H1 (cell line): ENCODE measurements at regions not wholly inside any gene's neighbourhood (a gene's known extent, or its start where the extent isn't known, plus 50 kb on each side); places are given as distances from the start of the nearest gene placed in this dataset.

Experiments used
- CTCF ChIA-PET: fragments of 300-600 bp; sonication (Branson Sonifier 250); formaldehyde crosslinking; loops from one replicate; lab custom pipeline; 2021; ENCODE audit not compliant: partially characterized antibody; lab: Charles Lee
- POLR2A ChIA-PET: fragments of 300-600 bp; sonication (Branson Sonifier 250); formaldehyde crosslinking; loops from one replicate; lab custom pipeline; 2021; ENCODE audit warnings: inconsistent platforms; ENCODE audit not compliant: partially characterized antibody; lab: Charles Lee
- DNase-seq, 2 experiments: peaks; one replicate each; pipeline versions ENCODE4 v3.0.0 to v3.0.0-alpha.2; 2010 to 2022; ENCODE audit warnings: low spot score in 2 of 2, low read depth in 1 of 2, mixed read lengths in 1 of 2
- FAIRE-seq: peaks from 2 replicates; lab custom pipeline; 2011; peaks lifted over from hg19 to GRCh38; lab: Jason Lieb, UNC
- H2AFZ ChIP-seq: 2 replicates; pipeline ENCODE4 v1.8.1; 2012; ENCODE audit warnings: low read length, inconsistent platforms
- H2AK5ac ChIP-seq: 2 replicates; pipeline ENCODE4 v1.6.1; 2013; ENCODE audit warnings: low read depth, low read length
- H2BK120ac ChIP-seq: replicated peaks from 2 replicates; pipeline ENCODE3; 2013; ENCODE audit warnings: low read depth, low read length, inconsistent platforms
- H2BK12ac ChIP-seq: 2 replicates; pipeline ENCODE4 v1.6.1; 2013; ENCODE audit warnings: low read depth, low read length
- H2BK15ac ChIP-seq: 2 replicates; pipeline ENCODE4 v1.6.1; 2013; ENCODE audit warnings: low read length
- H2BK20ac ChIP-seq: 2 replicates; pipeline ENCODE4 v1.6.1; 2013; ENCODE audit warnings: low read length
- H2BK5ac ChIP-seq: 2 replicates; pipeline ENCODE4 v1.6.1; 2013; ENCODE audit warnings: low read depth, low read length
- H3K14ac ChIP-seq: 2 replicates; pipeline ENCODE4 v1.6.1; 2013; ENCODE audit warnings: inconsistent platforms; ENCODE audit not compliant: insufficient read length
- H3K18ac ChIP-seq: 2 replicates; pipeline ENCODE4 v1.6.1; 2013; ENCODE audit warnings: low read length; ENCODE audit errors: extremely low read depth
- H3K23ac ChIP-seq: 2 replicates; pipeline ENCODE4 v1.6.1; 2013; ENCODE audit warnings: inconsistent platforms; ENCODE audit not compliant: insufficient read length
- H3K23me2 ChIP-seq: 2 replicates; pipeline ENCODE4 v1.6.1; 2013; ENCODE audit warnings: low read depth, low read length
- H3K27ac ChIP-seq: 2 replicates; pipeline ENCODE4 v1.6.1; 2011; ENCODE audit warnings: low read depth, low read length, inconsistent platforms
- H3K27me3 ChIP-seq, 4 experiments: replicated peaks in 1 of 4; 1 replicate in 1 of 4; 2 replicates in 3 of 4; pipeline versions ENCODE4 v1.6.1 to v1.8.1; 2011 to 2013; ENCODE audit warnings: low read length in 3 of 4, mild to moderate bottlenecking in 3 of 4, inconsistent platforms in 2 of 4, mixed read lengths in 2 of 4, moderate library complexity in 1 of 4; ENCODE audit not compliant: control insufficient read depth in 3 of 4, insufficient read depth in 3 of 4; ENCODE audit errors: extremely low read depth in 1 of 4
- H3K36me3 ChIP-seq, 4 experiments: 2 replicates each; pipeline versions ENCODE4 v1.6.1 to v1.8.1; 2011 to 2013; ENCODE audit warnings: mild to moderate bottlenecking in 4 of 4, low read length in 3 of 4, moderate library complexity in 2 of 4, control low read depth in 1 of 4, inconsistent platforms in 1 of 4; ENCODE audit not compliant: insufficient read depth in 4 of 4, control insufficient read depth in 2 of 4
- H3K4ac ChIP-seq: replicated peaks from 2 replicates; pipeline ENCODE3; 2013; ENCODE audit warnings: low read length, low read depth, mixed read lengths, inconsistent platforms; ENCODE audit not compliant: insufficient read length
- H3K4me1 ChIP-seq, 4 experiments: replicated peaks in 1 of 4; 1 replicate in 1 of 4; 2 replicates in 3 of 4; pipeline versions ENCODE4 v1.6.1 to v1.8.1; 2011 to 2013; ENCODE audit warnings: low read length in 3 of 4, inconsistent platforms in 2 of 4, mixed read lengths in 1 of 4; ENCODE audit not compliant: insufficient read depth in 4 of 4, control insufficient read depth in 3 of 4
- H3K4me2 ChIP-seq, 2 experiments: 2 replicates each; pipeline versions ENCODE4 v1.6.1 to v1.8.1; 2011 to 2013; ENCODE audit warnings: low read depth in 2 of 2, low read length in 2 of 2, control low read depth in 1 of 2, inconsistent platforms in 1 of 2, mild to moderate bottlenecking in 1 of 2; ENCODE audit not compliant: insufficient read depth in 1 of 2
- H3K4me3 ChIP-seq, 4 experiments: fragments of 200-600, 300-600 bp in 1 of 4; sonication (generic), shearing (Covaris generic), sonication (Bioruptor Twin) in 1 of 4; 2 replicates each; pipeline versions ENCODE4 v1.5.1 to v1.8.1; 2011 to 2016; ENCODE audit warnings: low read length in 4 of 4, low read depth in 3 of 4, control low read depth in 2 of 4, inconsistent platforms in 2 of 4, mild to moderate bottlenecking in 2 of 4, mixed read lengths in 1 of 4, moderate library complexity in 1 of 4; ENCODE audit not compliant: insufficient read depth in 2 of 4; ENCODE audit errors: extremely low read depth in 1 of 4
- H3K56ac ChIP-seq: replicated peaks from 2 replicates; pipeline ENCODE3; 2013; ENCODE audit warnings: low read depth, mild to moderate bottlenecking, mixed read lengths, low read length, inconsistent platforms; ENCODE audit not compliant: insufficient read length
- H3K79me1 ChIP-seq: 2 replicates; pipeline ENCODE4 v1.6.1; 2013; ENCODE audit warnings: low read depth, low read length, control low read depth
- H3K79me2 ChIP-seq, 2 experiments: 2 replicates each; pipeline versions ENCODE4 v1.6.1 to v1.8.1; 2012 to 2013; ENCODE audit warnings: low read length in 2 of 2, mild to moderate bottlenecking in 2 of 2, inconsistent platforms in 1 of 2; ENCODE audit not compliant: insufficient read depth in 2 of 2, control insufficient read depth in 1 of 2
- H3K9ac ChIP-seq, 4 experiments: replicated peaks in 1 of 4; 1 replicate in 1 of 4; 2 replicates in 3 of 4; pipeline versions ENCODE4 v1.6.1 to v1.8.1; 2011 to 2013; ENCODE audit warnings: low read depth in 3 of 4, low read length in 3 of 4, control low read depth in 2 of 4, mild to moderate bottlenecking in 2 of 4, moderate library complexity in 2 of 4, inconsistent platforms in 1 of 4; ENCODE audit errors: extremely low read depth in 1 of 4
- H3K9me3 ChIP-seq, 2 experiments: 2 replicates each; pipeline versions ENCODE4 v1.6.1 to v1.8.1; 2012 to 2013; ENCODE audit warnings: mild to moderate bottlenecking in 2 of 2, moderate library complexity in 2 of 2, control low read depth in 1 of 2, inconsistent platforms in 1 of 2, low read depth in 1 of 2, low read length in 1 of 2, mixed read lengths in 1 of 2; ENCODE audit not compliant: insufficient read depth in 2 of 2
- H4K20me1 ChIP-seq, 2 experiments: replicated peaks in 1 of 2; 2 replicates each; pipeline versions ENCODE3 to v1.8.1; 2011 to 2013; ENCODE audit warnings: inconsistent platforms in 2 of 2, low read length in 2 of 2, mild to moderate bottlenecking in 1 of 2; ENCODE audit not compliant: insufficient read depth in 2 of 2, control insufficient read depth in 1 of 2
- H4K5ac ChIP-seq: 2 replicates; pipeline ENCODE4 v1.6.1; 2013; ENCODE audit warnings: low read length, low read depth, mixed read lengths, inconsistent platforms; ENCODE audit not compliant: insufficient read length
- H4K8ac ChIP-seq: 2 replicates; pipeline ENCODE4 v1.8.0; 2013; ENCODE audit warnings: mild to moderate bottlenecking, moderate library complexity, low read length, inconsistent platforms; ENCODE audit not compliant: insufficient read depth; ENCODE audit errors: extremely low read depth
- H4K91ac ChIP-seq: replicated peaks from 2 replicates; pipeline ENCODE3; 2013; ENCODE audit warnings: low read length, mixed read lengths, inconsistent platforms; ENCODE audit not compliant: insufficient read length
- ASH2L ChIP-seq: fragments of 200-600, 300-600 bp; sonication (generic); IDR thresholded peaks from one replicate; pipeline ENCODE4 v1.7.1; 2017; ENCODE audit warnings: low read length
- BCL11A ChIP-seq, 2 experiments: IDR thresholded peaks; one replicate each; pipeline ENCODE4 v1.6.1; 2011; ENCODE audit warnings: low read depth in 2 of 2, low read length in 2 of 2, mild to moderate bottlenecking in 2 of 2
- BRCA1 ChIP-seq: IDR thresholded peaks from 2 replicates; pipeline ENCODE4 v1.6.1; 2012; ENCODE audit warnings: low read depth, low read length, improper control_type of control experiment
- CBX8 ChIP-seq: fragments of 300-800, 300-1000 bp; sonication (generic); IDR thresholded peaks from 2 replicates; pipeline ENCODE4 v1.7.1; 2016; ENCODE audit warnings: low read depth, low read length, borderline replicate concordance
- CREB1 ChIP-seq: IDR thresholded peaks from 2 replicates; pipeline ENCODE4 v1.6.1; 2012; ENCODE audit warnings: inconsistent platforms
- HDAC2 ChIP-seq, 2 experiments: fragments of 300-600 bp in 1 of 2; sonication (generic) in 1 of 2; IDR thresholded peaks; 2 replicates each; pipeline ENCODE4 v1.6.1; 2011 to 2012; ENCODE audit warnings: low read depth in 2 of 2, low read length in 2 of 2, mild to moderate bottlenecking in 2 of 2, moderate library complexity in 2 of 2, borderline replicate concordance in 1 of 2, inconsistent platforms in 1 of 2
- HDAC6 ChIP-seq: IDR thresholded peaks from one replicate; pipeline ENCODE4 v1.7.1; 2012; ENCODE audit warnings: low read depth, mild to moderate bottlenecking, inconsistent platforms, low read length, moderate library complexity
- JUN ChIP-seq: IDR thresholded peaks from 2 replicates; pipeline ENCODE4 v1.6.1; 2011; ENCODE audit warnings: low read depth, mild to moderate bottlenecking, improper control_type of control experiment, low read length
- JUND ChIP-seq: IDR thresholded peaks from 2 replicates; pipeline ENCODE4 v1.6.1; 2011; ENCODE audit warnings: mild to moderate bottlenecking, improper control_type of control experiment, low read length
- POLR2A ChIP-seq, 2 experiments: IDR thresholded peaks; 1 replicate in 1 of 2; 2 replicates in 1 of 2; pipeline ENCODE4 v1.6.1; 2011; ENCODE audit warnings: low read depth in 2 of 2, low read length in 2 of 2, mild to moderate bottlenecking in 2 of 2; ENCODE audit errors: control extremely low read depth in 1 of 2
- POU5F1 ChIP-seq: IDR thresholded peaks from 2 replicates; pipeline ENCODE4 v1.6.1; 2011; ENCODE audit warnings: low read depth, mild to moderate bottlenecking, low read length, moderate library complexity
- SAP30 ChIP-seq: fragments of 300-600 bp; sonication (generic); IDR thresholded peaks from 2 replicates; pipeline ENCODE4 v1.7.1; 2012; ENCODE audit warnings: low read length, moderate library complexity, mild to moderate bottlenecking, inconsistent platforms; ENCODE audit not compliant: insufficient read depth, insufficient replicate concordance
- SP1 ChIP-seq: IDR thresholded peaks from 2 replicates; pipeline ENCODE4 v1.6.1; 2011; ENCODE audit warnings: low read depth, low read length
- TBP ChIP-seq: IDR thresholded peaks from 2 replicates; pipeline ENCODE4 v1.6.1; 2011; ENCODE audit warnings: low read depth, low read length, improper control_type of control experiment
- TEAD4 ChIP-seq: IDR thresholded peaks from 2 replicates; pipeline ENCODE4 v1.6.1; 2012; ENCODE audit warnings: low read depth, low read length, inconsistent platforms, mixed read lengths
- YY1 ChIP-seq: IDR thresholded peaks from 2 replicates; pipeline ENCODE4 v1.6.1; 2011; ENCODE audit warnings: low read depth, mild to moderate bottlenecking, low read length
- ZNF274 ChIP-seq: IDR thresholded peaks from 2 replicates; pipeline ENCODE4 v1.7.0; 2012; ENCODE audit warnings: low read length, borderline replicate concordance; ENCODE audit errors: extremely low read depth
- WGBS, 2 experiments: shearing (Covaris generic) in 1 of 2; methylation state at CpG; one replicate each; pipeline versions ENCODE4 v1.1.6 to v1.1.7; 2013 to 2015; ENCODE audit warnings: low lambda C conversion rate in 2 of 2, mixed read lengths in 2 of 2, inconsistent platforms in 1 of 2, low coverage in 1 of 2, missing lambda C conversion rate in 1 of 2; ENCODE audit not compliant: insufficient replicate concordance in 2 of 2, insufficient coverage in 1 of 2, insufficient read length in 1 of 2; ENCODE audit errors: extremely low coverage in 1 of 2, missing lambda C conversion rate in 1 of 2; 5-methylcytosine and 5-hydroxymethylcytosine counted together

- Histone ChIP-seq H4K8ac (peak overlapping the region; percentile 69; the same call in 1 of the 2 replicates), H3K4ac (no peak overlapping the region), H3K4me2 (no peak overlapping the region), H3K4me1 (peaks cover 0 to 2% (median under 1%) of the 10 kb centered on the region in 4 experiments; a peak in 1 of 7 replicates), H3K23me2 (no peaks in the 10 kb centered on the region), H3K9me3 (no peaks in the 10 kb centered on the region), H2BK5ac (no peak overlapping the region), H2BK12ac (no peak overlapping the region), H3K23ac (no peak overlapping the region), H2BK120ac (no peak overlapping the region), H4K20me1 (no peaks in the 10 kb centered on the region), H3K36me3 (no peaks in the 10 kb centered on the region), H3K14ac (no peak overlapping the region), H4K5ac (no peak overlapping the region), H3K9ac (no peak overlapping the region), H3K79me1 (no peaks in the 10 kb centered on the region), H2BK20ac (no peak overlapping the region), H3K79me2 (no peaks in the 10 kb centered on the region), H2AFZ (no peak overlapping the region), H2BK15ac (no peak overlapping the region), H3K18ac (no peak overlapping the region), H3K27me3 (no peaks in the 10 kb centered on the region), H4K91ac (no peak overlapping the region), H3K56ac (no peak overlapping the region), H2AK5ac (no peak overlapping the region), H3K4me3 (no peak overlapping the region), H3K27ac (no peak overlapping the region)
- ChIA-PET CTCF (interaction anchor here (1.1 to 1.5 kb wide), 3 partner anchors 28 to 46 kb away, joined by 3 to 5 read pairs (median 3); no protein-coding TSS in a partner anchor), POLR2A (interaction anchor here (0.7 to 1.3 kb wide), 2 partner anchors 8 to 10 kb away, joined by 3 to 4 read pairs; no protein-coding TSS in a partner anchor)
- 91% methylated on average over 6 of the region's 6 CpGs; no CpG with 5 or more reads in 1 of the 2 experiments for WGBS, 2 experiments
- no peak for DNase-seq
- FAIRE-seq, result no peak
- TF ChIP-seq TBP (no peak), SAP30 (no peak), BRCA1 (no peak), POLR2A (IDR thresholded peaks at IDR 0.05; ENCODE audit: control extremely low read depth in 1 of 2, low read depth in 2 of 2, low read length in 2 of 2) (no peak), YY1 (no peak), ZNF274 (no peak), TEAD4 (no peak), JUND (no peak), HDAC2 (IDR thresholded peaks at IDR 0.05; ENCODE audit: borderline replicate concordance in 1 of 2, low read depth in 2 of 2, low read length in 2 of 2) (no peak), HDAC6 (no peak), BCL11A (IDR thresholded peaks at IDR 0.05; ENCODE audit: low read depth in 2 of 2, low read length in 2 of 2) (no peak), POU5F1 (no peak), JUN (no peak), CBX8 (no peak), SP1 (no peak), CREB1 (no peak), ASH2L (no peak)
Measured at GRCh38 chr1:5774019-5774418, 218.2 kb downstream of the NPHP4 start.
